ENCODE measurements at regions not wholly inside any gene's neighbourhood (a gene's known extent, or its start where the extent isn't known, plus 50 kb on each side); places are given as distances from the start of the nearest gene placed in this dataset.

GRCh38 chr6:54991761-54992330 lies 145.3 kb downstream of the FAM83B start:
- POLR2A ChIA-PET, result interaction anchor here (0.5 to 0.6 kb wide), 2 partner anchors 36 to 41 kb away, joined by 3 to 5 read pairs; no protein-coding TSS in a partner anchor
- CTCF ChIA-PET, result interaction anchor here (0.7 kb wide), 1 partner anchor 30 kb away, joined by 3 read pairs; no protein-coding TSS in a partner anchor
- no peak for TF ChIP-seq CTCF (IDR thresholded peaks at IDR 0.05; ENCODE audit: insufficient read depth, low read depth, low read length)

GRCh38 chr6:54992789-54993188 lies 146.2 kb downstream of the FAM83B start:
- ChIA-PET POLR2A (no interaction called here), CTCF (interaction anchor here (0.5 to 1.0 kb wide), 3 partner anchors 10 to 1006 kb away, joined by 3 to 4 read pairs (median 3); no protein-coding TSS in a partner anchor)
- peak; percentile 33 for TF ChIP-seq CTCF (IDR thresholded peaks at IDR 0.05; ENCODE audit: insufficient read depth, low read depth, low read length)
- H3K27me3 ChIP-seq (ENCODE audit: control insufficient read depth, insufficient read depth, low read length), result no peaks in the 10 kb centered on the region
- H3K4me3 ChIP-seq (ENCODE audit: low read depth, low read length), result no peak overlapping the region
- no peak for DNase-seq (ENCODE audit: low read depth)
- H3K36me3 ChIP-seq (ENCODE audit: control insufficient read depth, insufficient read depth, low read length), result no peaks in the 10 kb centered on the region

More at GRCh38 chr6:54991761-54992330, 145.3 kb downstream of the FAM83B start:
- Histone ChIP-seq H3K27me3 (ENCODE audit: control insufficient read depth, insufficient read depth, low read length) (no peaks in the 10 kb centered on the region), H3K4me3 (ENCODE audit: low read depth, low read length) (no peak overlapping the region), H3K36me3 (ENCODE audit: control insufficient read depth, insufficient read depth, low read length) (no peaks in the 10 kb centered on the region)
- DNase-seq (ENCODE audit: low read depth), result no peak

- H3K36me3 ChIP-seq (ENCODE audit: control insufficient read depth, insufficient read depth, low read length), result no peaks in the 10 kb centered on the region
- H3K27me3 ChIP-seq (ENCODE audit: control insufficient read depth, insufficient read depth, low read length), result no peaks in the 10 kb centered on the region
- no peak for DNase-seq (ENCODE audit: low read depth)
- TF ChIP-seq CTCF (IDR thresholded peaks at IDR 0.05; ENCODE audit: insufficient read depth, low read depth, low read length), result no peak
- CTCF ChIA-PET, result interaction anchor here (0.5 to 1.5 kb wide), 4 partner anchors 8 to 1007 kb away, joined by 3 to 4 read pairs (median 4); no protein-coding TSS in a partner anchor
- POLR2A ChIA-PET, result no interaction called here
- H3K4me3 ChIP-seq (ENCODE audit: low read depth, low read length), result no peak overlapping the region
Observed at GRCh38 chr6:54993294-54993693, 146.7 kb downstream of the FAM83B start.

GRCh38 chr6:54993948-54994347 lies 147.4 kb downstream of the FAM83B start:
- ChIA-PET CTCF (interaction anchor here (1.0 to 1.5 kb wide), 2 partner anchors 8 to 1007 kb away, joined by 4 read pairs; no protein-coding TSS in a partner anchor), POLR2A (no interaction called here)
- DNase-seq (ENCODE audit: low read depth), result no peak
- TF ChIP-seq CTCF (IDR thresholded peaks at IDR 0.05; ENCODE audit: insufficient read depth, low read depth, low read length), result no peak
- H3K4me3 ChIP-seq (ENCODE audit: low read depth, low read length), result no peak overlapping the region
- H3K36me3 ChIP-seq (ENCODE audit: control insufficient read depth, insufficient read depth, low read length), result no peaks in the 10 kb centered on the region
- no peaks in the 10 kb centered on the region for H3K27me3 ChIP-seq (ENCODE audit: control insufficient read depth, insufficient read depth, low read length)

GRCh38 chr6:54998576-54998975 lies 152.0 kb downstream of the FAM83B start:
- TF ChIP-seq CTCF (IDR thresholded peaks at IDR 0.05; ENCODE audit: insufficient read depth, low read depth, low read length), result no peak
- POLR2A ChIA-PET, result no interaction called here
- DNase-seq (ENCODE audit: low read depth), result no peak
- H3K36me3 ChIP-seq (ENCODE audit: control insufficient read depth, insufficient read depth, low read length), result no peaks in the 10 kb centered on the region
- H3K27me3 ChIP-seq (ENCODE audit: control insufficient read depth, insufficient read depth, low read length), result no peaks in the 10 kb centered on the region
- CTCF ChIA-PET, result no interaction called here
- H3K4me3 ChIP-seq (ENCODE audit: low read depth, low read length), result no peak overlapping the region

Data from BJ (cell line).